Astrocyte of the cerebellum (primary cell): ENCODE measurements at regions not wholly inside any gene's neighbourhood (a gene's known extent, or its start where the extent isn't known, plus 50 kb on each side); places are given as distances from the start of the nearest gene placed in this dataset.
"Not testable (repeated sequence)": the region's sequence is repeated elsewhere in the genome, so short reads cannot be mapped to it uniquely, and the experiment has no call there.

Source experiments
- DNase-seq: peaks from one replicate; pipeline ENCODE4 v3.0.0-alpha.2; 2011; ENCODE audit warnings: low read depth
- H3K4me3 ChIP-seq: 2 replicates; pipeline ENCODE4 v1.5.1; 2011; ENCODE audit warnings: mild to moderate bottlenecking, low read depth, low read length, moderate library complexity
- in situ Hi-C: cut with HindIII; loops from 2 replicates; pipeline ENCODE4 v1.10.0; 2017; ENCODE audit warnings: low sequenced_read_pairs
- TF ChIP-seq, protein P1 (sequence below): IDR thresholded peaks from 2 replicates; pipeline ENCODE4 v1.5.1; 2012; ENCODE audit warnings: low read length, low read depth, moderate library complexity, mild to moderate bottlenecking; ENCODE audit errors: missing control alignments

DNA sequence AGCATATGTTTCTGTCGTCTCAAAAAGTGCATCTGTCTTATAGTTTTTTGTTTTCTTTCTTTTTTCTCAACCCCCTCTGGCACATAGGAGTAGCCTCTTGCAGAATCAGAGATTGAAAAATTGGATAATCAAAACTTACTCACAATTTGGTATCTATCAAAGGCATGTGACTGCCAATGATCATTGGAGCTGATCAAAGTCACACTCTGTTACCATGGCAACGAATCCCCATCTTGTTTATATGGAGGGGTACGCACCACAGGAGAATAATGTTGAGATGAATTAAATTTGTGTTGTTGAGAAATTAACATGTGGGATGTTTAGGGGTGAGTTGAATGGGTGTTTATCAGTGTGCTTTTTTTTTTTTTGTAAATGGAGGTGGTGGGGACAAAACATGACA, 458.3 kb upstream of the FANCL start:
- DNase-seq: no peak
- TF ChIP-seq, protein P1, sequence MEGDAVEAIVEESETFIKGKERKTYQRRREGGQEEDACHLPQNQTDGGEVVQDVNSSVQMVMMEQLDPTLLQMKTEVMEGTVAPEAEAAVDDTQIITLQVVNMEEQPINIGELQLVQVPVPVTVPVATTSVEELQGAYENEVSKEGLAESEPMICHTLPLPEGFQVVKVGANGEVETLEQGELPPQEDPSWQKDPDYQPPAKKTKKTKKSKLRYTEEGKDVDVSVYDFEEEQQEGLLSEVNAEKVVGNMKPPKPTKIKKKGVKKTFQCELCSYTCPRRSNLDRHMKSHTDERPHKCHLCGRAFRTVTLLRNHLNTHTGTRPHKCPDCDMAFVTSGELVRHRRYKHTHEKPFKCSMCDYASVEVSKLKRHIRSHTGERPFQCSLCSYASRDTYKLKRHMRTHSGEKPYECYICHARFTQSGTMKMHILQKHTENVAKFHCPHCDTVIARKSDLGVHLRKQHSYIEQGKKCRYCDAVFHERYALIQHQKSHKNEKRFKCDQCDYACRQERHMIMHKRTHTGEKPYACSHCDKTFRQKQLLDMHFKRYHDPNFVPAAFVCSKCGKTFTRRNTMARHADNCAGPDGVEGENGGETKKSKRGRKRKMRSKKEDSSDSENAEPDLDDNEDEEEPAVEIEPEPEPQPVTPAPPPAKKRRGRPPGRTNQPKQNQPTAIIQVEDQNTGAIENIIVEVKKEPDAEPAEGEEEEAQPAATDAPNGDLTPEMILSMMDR: no peak
- no peak overlapping the region for H3K4me3 ChIP-seq
- in situ Hi-C loops: no loop called here

DNA sequence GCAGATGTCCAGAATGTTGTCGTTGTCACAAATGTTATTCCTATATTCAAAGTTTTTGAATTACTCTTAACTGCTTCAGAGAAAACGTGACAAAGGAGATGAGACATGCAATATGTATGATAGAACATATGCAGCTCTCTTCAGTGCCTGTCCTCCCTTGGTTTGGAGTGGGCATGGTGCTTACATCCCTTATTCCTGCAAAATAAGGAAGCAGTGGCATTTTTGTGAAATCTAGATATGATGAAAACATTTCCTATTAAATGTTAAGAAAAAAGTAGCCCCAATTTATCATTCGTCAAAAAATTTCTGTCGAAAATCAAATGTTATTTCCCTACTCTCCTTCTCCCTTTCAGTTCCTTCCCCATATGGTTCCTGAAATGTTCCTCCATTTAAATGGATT, 457.5 kb upstream of the FANCL start:
- no peak overlapping the region for H3K4me3 ChIP-seq
- DNase-seq: no peak
- TF ChIP-seq, protein P1: no peak
- in situ Hi-C loops: no loop called here

DNA sequence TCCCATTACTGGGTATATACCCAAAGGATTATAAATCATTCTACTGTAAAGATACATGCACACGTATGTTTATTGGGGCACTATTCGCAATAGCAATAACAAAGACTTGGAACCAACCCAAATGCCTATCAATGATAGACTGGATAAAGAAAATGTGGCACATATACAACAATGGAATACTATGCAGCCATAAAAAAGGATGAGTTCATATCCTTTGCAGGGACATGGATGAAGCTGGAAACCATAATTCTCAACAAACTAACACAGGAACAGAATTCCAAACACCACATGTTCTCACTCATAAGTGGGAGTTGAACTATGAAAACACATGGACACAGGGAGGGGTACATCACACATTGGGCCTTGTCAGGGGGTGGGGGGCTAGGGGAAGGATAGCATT, 453.0 kb upstream of the FANCL start:
- in situ Hi-C loops, DNase-seq, H3K4me3 ChIP-seq: not testable (repeated sequence)

DNA sequence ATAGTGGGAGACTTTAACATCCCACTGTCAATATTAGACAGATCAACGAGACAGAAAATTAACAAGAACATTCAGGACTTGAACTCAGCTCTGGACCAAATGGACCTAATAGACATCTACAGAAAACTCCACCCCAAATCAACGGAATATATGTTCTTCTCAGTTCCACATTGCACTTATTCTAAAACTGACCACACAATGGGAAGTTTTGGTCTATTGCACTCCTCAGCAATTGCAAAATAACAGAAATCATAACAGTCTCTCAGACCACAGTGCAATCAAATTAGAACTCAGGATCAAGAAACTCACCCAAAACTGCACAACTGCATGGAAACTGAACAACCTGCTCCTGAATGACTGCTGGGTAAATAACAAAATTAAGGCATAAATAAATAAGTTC, 449.9 kb upstream of the FANCL start:
- in situ Hi-C loops, DNase-seq, H3K4me3 ChIP-seq: not testable (repeated sequence)

DNA sequence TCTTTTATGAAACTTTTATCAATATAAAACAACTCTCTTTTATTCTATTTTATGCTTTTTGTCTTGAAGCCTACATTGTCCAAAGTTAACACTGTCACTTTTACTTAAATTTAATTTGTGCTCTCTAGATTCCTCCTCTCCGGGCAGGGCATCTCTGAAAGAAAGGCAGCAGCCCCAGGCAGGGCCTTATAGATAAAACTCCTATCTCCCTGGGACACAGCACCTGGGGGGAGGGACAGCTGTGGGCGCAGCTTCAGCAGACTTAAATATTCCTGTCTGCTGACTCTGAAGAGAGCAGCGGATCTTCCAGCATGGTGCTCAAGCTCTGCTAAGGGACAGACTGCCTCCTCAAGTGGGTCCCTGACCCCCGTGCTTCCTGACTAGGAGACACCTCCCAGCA, 447.7 kb upstream of the FANCL start:
- no peak overlapping the region for H3K4me3 ChIP-seq
- DNase-seq: no peak
- TF ChIP-seq, protein P1: no peak
- in situ Hi-C loops: no loop called here

DNA sequence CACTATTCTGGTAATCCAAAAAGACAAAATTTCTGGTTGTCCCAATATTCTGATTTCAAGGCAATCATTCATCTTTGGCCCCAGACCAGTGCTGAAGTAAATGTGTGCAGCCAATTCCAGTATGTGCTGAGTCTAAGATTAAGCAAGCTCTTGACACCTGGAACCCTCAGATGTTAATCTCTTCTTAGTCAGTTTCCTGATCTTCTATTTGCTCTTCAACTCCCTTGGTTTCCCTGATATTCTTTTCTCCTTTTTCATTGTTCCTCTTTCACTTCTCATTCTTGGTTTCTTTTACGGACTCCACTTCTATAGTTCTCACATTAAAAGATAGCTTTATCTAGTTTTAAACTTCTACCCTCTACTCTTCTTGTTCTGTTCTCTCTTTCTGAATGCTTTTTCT, 445.7 kb upstream of the FANCL start:
- no peak for DNase-seq
- no peak overlapping the region for H3K4me3 ChIP-seq
- in situ Hi-C loops: no loop called here
- TF ChIP-seq, protein P1: no peak

DNA sequence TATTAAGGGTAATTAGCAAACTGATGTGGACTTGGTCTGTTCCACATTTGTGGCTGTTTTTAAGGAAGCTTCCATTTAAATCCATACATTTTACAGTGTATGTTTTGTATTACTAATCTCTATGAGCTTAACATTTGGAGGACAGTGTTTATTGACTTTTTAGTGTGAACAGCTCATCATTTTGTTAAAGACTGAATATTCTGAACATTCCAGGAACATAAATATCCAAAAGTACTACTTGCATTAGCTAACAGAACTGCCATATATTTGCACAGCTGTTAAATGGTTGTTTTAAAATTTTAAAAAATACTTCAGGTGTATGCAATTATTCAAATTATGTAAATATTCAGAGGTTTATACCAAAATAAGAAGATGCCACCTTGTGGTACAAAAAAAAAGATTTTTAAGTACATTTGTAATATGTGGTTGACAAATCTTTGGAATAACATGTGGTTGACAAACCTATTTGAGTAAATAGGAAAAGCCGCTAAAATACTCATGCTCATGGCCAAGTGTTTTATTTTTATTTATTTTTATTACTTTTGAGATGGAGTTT, 439.7 kb upstream of the FANCL start:
- no peak overlapping the region for H3K4me3 ChIP-seq
- DNase-seq: no peak
- in situ Hi-C loops: no loop called here
- TF ChIP-seq, protein P1: no peak

DNA sequence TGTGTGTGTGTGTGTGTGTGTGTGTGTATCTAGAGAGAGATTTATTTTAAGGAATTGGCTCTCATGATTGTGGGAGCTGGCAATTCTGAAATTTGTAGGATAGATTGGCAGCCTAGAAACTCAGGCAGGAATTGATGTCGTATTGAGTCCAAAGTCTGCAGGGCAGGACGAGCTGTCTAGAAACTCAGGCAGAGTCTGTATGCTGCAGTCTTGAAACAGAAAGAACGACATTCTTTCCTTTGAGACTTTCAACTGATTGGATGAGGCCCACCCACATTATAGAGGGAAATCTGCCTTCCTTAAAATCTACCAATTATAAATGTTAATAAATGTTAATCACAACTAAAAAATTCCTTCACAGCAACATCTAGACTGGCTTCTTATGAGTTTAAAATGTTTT, 436.6 kb upstream of the FANCL start:
- no peak overlapping the region for H3K4me3 ChIP-seq
- DNase-seq: no peak
- in situ Hi-C loops: no loop called here
- TF ChIP-seq, protein P1: no peak
